ENCODE measurements at regions not wholly inside any gene's neighbourhood (a gene's known extent, or its start where the extent isn't known, plus 50 kb on each side); places are given as distances from the start of the nearest gene placed in this dataset.
"Not testable (repeated sequence)": the region's sequence is repeated elsewhere in the genome, so short reads cannot be mapped to it uniquely, and the experiment has no call there.

GRCh38 chr3:912717-913116 is 180.1 kb upstream of the CNTN6 start:
- DNase-seq (ENCODE audit: low read depth in 3 of 3, low spot score in 2 of 3): not testable (repeated sequence)

DNA sequence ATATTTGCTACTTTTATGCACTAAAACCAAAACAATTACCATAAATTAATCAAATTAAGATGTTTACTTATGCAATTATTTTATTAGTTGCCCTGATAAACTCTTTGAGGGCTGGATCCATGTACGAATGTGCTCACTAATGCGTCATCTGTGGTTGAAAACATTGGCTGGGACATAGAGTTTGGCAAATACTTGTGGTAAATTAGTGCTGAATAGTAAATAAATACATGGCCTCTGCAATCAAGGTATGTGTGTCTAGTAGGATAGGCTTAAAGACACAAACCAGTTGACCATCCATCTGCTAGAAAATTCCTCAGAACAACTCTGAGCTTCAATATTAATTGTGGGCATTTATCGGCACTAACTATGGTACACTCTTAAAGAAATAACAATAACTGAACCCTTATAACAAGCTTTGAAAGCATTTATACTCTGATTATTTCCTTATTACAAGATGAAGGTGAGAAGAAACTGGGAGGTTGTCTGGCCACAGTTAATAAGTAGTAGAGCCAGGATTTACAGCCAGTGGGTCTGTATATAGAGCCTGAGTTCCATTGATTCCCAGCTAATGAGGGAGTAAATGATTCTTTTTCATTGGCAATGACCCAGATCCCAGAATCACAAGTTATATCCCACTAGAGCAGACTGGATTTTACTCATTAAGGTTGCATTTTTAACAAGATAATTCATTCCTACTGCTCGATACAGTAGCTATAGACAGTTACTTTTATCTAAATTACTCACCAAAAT is 169.5 kb upstream of the CNTN6 start:
- DNase-seq (ENCODE audit: low read depth in 3 of 3, low spot score in 2 of 3): no peak

- no peak for DNase-seq (ENCODE audit: low read depth in 3 of 3, low spot score in 2 of 3)
Measured at GRCh38 chr3:930866-931265, 162.0 kb upstream of the CNTN6 start.

- DNase-seq (ENCODE audit: low read depth in 3 of 3, low spot score in 2 of 3): no peak
Measured at GRCh38 chr3:933326-933725, 159.5 kb upstream of the CNTN6 start.

GRCh38 chr3:944786-945185 is 148.0 kb upstream of the CNTN6 start:
- no peak for DNase-seq (ENCODE audit: low read depth in 3 of 3, low spot score in 2 of 3)

- no peak for DNase-seq (ENCODE audit: low read depth in 3 of 3, low spot score in 2 of 3)
Measured at GRCh38 chr3:945738-946137, 147.1 kb upstream of the CNTN6 start.

GRCh38 chr3:952906-953305 is 139.9 kb upstream of the CNTN6 start:
- DNase-seq (ENCODE audit: low read depth in 3 of 3, low spot score in 2 of 3): no peak

GRCh38 chr3:963255-963654 is 129.6 kb upstream of the CNTN6 start:
- DNase-seq (ENCODE audit: low read depth in 3 of 3, low spot score in 2 of 3): no peak

DNA sequence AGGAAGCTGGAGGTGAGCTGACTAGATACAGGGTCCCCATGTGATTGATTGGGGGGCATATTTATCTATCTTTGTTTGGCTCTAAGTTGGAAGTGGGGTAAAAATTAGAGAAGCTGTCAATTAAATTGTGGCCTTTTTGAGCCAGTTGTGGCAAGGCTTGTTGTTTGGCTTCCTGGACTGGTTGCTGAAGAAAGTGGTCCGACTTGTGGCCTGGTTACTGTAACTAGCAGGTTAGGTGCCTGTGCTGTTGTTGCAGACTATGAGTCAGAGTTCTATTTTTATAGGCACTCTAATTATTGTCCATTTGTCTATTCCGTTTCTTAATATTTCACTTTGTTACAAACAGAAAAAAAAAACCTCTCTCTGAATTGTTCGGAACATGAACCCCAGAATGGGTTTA is 129.1 kb upstream of the CNTN6 start:
- DNase-seq (ENCODE audit: low read depth in 3 of 3, low spot score in 2 of 3): no peak

- DNase-seq (ENCODE audit: low read depth in 3 of 3, low spot score in 2 of 3): no peak
Measured at GRCh38 chr3:965826-966225, 127.0 kb upstream of the CNTN6 start.

DNA sequence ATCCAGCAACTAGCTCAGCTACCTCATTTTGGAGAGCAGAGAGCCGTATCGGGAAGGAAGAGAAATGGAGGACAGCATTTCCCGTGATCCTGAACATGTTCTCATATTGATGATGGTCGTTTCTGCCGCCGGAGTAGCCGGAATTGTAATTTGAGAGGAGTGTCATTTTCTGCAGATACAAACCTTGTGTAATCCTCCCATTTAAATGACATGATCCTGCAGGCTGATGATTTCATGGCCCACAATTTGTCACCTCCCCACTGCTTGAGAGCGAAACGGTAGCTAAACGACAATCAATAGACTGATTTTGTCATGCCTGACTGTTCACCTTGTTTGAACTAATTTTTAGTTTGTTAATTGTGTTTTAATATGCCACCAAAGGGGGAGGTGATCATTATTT is 126.5 kb upstream of the CNTN6 start:
- no peak for DNase-seq (ENCODE audit: low read depth in 3 of 3, low spot score in 2 of 3)

DNA sequence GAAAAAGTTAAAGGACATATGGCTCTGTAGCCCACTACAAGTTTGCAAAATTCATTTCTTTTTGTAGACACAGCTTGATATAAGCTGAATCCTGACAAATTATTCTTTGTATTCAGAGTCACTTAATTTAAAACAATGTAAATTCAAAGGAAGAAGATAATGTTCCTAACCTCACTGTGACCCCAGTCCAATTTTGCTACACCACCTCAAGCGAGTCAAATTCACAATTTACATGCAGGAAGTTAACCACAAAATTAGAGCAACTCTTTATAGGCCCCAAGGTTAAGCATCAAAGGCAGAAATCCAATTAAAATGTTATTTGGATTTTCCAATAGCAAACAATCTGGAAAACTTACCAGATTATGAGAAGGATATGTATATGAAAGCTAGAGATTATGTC is 119.5 kb upstream of the CNTN6 start:
- no peak for DNase-seq (ENCODE audit: low read depth in 3 of 3, low spot score in 2 of 3)

- DNase-seq (ENCODE audit: low read depth in 3 of 3, low spot score in 2 of 3): no peak
Measured at GRCh38 chr3:976006-976405, 116.8 kb upstream of the CNTN6 start.

DNA sequence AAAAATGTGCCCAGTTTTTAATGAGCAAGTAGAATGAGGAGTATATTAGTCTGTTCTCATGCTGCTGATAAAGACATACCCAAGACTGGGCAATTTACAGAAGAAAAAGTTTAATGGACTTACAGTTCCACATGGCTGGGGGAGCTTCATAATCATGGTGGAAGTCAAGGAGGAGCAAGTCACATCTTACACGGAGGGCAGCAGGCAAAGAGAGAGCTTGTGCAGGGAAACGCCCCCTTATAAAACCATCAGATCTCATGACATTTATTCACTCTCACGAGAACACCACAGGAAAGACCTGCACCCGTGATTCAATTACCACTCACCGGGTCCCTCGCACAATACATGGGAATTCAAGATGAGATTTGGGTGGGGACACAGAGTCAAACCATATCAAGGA is 111.7 kb upstream of the CNTN6 start:
- no peak for DNase-seq (ENCODE audit: low read depth in 3 of 3, low spot score in 2 of 3)

DNA sequence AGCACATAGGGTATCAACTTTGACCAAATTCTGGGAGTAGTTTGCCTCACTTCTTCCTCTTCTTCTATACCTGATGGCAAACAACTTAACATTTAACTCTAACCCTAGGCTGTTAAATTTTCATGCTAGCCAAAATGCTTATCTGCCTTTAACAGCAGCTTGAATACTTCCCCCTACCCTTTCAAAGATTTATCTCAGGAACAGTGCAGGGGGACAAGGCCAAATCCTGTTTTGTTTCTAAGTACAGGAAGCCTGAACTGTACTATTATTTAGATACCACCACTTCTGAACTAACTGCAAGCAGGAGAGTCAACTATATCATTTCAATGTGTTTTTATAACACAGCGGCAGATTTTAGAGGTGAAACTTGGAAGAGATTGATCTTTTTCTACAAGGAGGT is 104.0 kb upstream of the CNTN6 start:
- DNase-seq (ENCODE audit: low read depth in 3 of 3, low spot score in 2 of 3): no peak

DNA sequence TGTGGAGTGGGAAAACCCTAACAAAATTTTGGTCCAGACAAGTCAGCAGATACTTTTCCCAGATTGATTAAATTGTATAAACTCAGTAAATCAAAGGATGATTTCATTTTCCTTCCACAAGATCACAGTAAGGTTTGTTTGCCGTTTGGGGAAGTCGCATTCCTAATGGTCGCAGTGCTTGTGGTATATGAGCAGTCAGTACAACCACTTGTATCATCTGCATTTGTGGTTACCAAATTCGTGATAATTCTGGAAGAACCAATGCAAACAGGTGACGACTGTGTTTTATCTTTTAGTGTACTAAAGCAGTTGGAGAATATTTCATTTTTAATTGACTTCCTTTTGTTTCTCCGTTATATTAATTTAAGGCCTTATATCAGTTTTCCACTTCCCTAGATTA is 100.0 kb upstream of the CNTN6 start:
- no peak for DNase-seq (ENCODE audit: low read depth in 3 of 3, low spot score in 2 of 3)

DNA sequence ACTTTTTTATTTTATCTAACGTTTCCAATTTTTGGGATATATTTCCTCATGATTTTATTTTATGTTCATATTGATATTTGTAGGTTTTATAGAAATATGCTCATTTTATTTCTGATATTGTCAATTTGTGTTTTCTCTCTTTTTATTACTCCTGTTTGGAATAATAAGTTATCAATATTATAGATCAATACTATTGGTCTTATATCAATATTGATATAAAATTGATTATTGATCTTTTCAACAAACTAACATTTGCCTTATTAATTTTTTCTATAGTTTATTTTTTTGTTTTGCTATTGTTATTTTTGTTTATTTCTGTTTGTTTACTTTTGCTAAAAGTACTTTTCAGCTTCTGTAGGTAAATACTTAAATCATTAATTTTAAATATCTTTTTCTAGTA is 90.8 kb upstream of the CNTN6 start:
- DNase-seq (ENCODE audit: low read depth in 3 of 3, low spot score in 2 of 3): no peak

- no peak for DNase-seq (ENCODE audit: low read depth in 3 of 3, low spot score in 2 of 3)
Measured at GRCh38 chr3:1007866-1008265, 85.0 kb upstream of the CNTN6 start.

DNA sequence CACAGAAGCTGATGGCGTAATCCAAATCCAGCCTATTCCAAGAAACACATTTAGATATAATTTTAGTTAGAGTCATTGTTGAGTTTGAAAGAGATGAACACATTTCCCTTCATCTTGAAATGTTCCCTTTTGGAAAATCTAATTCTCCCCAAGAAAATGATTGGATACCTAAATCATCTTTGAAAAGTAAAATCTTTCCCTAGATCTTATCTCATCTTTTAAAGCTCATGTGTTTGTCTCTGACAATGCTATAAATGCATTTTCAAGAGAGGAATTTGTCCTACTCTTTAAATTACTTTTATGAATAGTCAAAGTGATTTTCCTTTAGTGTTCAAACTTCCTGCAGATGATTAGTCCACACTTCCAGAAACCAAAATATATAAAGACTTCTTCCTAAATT is 82.6 kb upstream of the CNTN6 start:
- no peak for DNase-seq (ENCODE audit: low read depth in 3 of 3, low spot score in 2 of 3)

GRCh38 chr3:1015826-1016225 is 77.0 kb upstream of the CNTN6 start:
- no peak for DNase-seq (ENCODE audit: low read depth in 3 of 3, low spot score in 2 of 3)

DNA sequence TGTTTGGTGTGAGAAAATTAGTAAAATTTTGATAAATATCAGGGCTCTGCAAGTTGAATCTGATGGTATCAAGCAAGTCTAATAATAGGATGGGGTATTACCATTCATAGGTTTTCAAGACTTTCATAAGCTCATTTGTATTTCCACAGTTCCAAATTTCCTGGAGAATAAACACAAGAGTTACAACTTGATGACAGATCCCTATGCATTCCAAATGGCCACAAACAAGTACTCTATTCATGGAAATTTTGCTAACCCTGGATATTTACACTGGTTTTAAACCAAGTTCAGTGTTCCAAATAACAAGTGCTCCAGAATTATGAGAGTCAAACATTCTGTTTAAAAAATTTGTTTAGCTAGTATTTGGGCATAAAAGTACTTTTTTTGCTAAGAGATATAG is 75.0 kb upstream of the CNTN6 start:
- no peak for DNase-seq (ENCODE audit: low read depth in 3 of 3, low spot score in 2 of 3)

- no peak for DNase-seq (ENCODE audit: low read depth in 3 of 3, low spot score in 2 of 3)
Measured at GRCh38 chr3:1019157-1019556, 73.7 kb upstream of the CNTN6 start.

GRCh38 chr3:1026395-1026794 is 66.4 kb upstream of the CNTN6 start:
- DNase-seq (ENCODE audit: low read depth in 3 of 3, low spot score in 2 of 3): no peak
